ENCODE measurements at regions not wholly inside any gene's neighbourhood (a gene's known extent, or its start where the extent isn't known, plus 50 kb on each side); places are given as distances from the start of the nearest gene placed in this dataset.

GRCh38 chr20:58106143-58106750 lies 122.2 kb downstream of the ANKRD60 start:
- in situ Hi-C loops (cut with HindIII; ENCODE audit: low sequenced_read_pairs) = no loop called here
- TF ChIP-seq CTCF (IDR thresholded peaks at IDR 0.05; ENCODE audit: low read depth, low read length, missing control alignments) = no peak
- no peak for DNase-seq (ENCODE audit: low read depth)

DNA sequence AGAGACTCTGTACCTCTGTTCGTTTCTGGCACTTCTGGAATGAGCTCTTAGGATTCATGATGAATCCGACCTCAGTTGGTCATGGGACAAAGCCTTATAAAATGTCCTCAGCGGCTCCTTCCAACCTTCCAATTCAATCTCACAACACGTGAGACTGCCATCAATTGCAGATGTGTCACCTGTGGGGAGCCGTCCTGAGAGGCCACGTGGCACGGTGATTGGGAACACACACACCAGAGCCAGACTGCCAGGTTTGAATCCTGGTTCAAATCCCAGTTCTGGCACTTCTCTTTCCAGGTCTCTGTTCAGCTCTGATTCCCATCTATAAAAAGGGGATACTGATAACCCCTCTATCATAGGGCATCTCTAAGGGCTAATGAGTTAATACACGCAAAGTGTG lies 124.5 kb downstream of the ANKRD60 start:
- H3K4me3 ChIP-seq (ENCODE audit: low read depth, low read length) = no peak overlapping the region
- in situ Hi-C loops (cut with HindIII; ENCODE audit: low sequenced_read_pairs) = no loop called here
- DNase-seq (ENCODE audit: low read depth) = no peak
- no peak for TF ChIP-seq CTCF (IDR thresholded peaks at IDR 0.05; ENCODE audit: low read depth, low read length, missing control alignments)

More at GRCh38 chr20:58106143-58106750, 122.2 kb downstream of the ANKRD60 start:
- no peak overlapping the region for H3K4me3 ChIP-seq (ENCODE audit: low read depth, low read length)

DNA sequence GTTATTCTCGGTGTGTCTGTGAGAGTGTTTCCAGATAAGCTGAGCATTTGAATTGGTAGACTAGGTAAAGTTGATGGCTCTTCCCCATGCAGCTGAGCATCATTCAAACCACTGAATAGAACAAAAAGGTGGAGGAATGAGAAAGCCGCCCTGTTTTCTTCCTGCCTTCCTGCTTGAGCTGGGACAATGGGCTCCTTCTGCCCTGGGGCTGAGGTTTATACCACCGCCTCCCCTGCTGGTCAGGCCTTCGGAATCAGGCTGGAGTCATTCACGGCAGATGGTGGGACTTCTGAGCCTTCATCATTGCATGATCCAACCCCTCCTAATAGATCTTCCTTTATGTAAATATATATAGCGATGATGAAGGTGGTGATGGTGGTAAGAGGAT lies 124.9 kb downstream of the ANKRD60 start:
- H3K4me3 ChIP-seq (ENCODE audit: low read depth, low read length) = no peak overlapping the region
- no peak for TF ChIP-seq CTCF (IDR thresholded peaks at IDR 0.05; ENCODE audit: low read depth, low read length, missing control alignments)
- no peak for DNase-seq (ENCODE audit: low read depth)
- in situ Hi-C loops (cut with HindIII; ENCODE audit: low sequenced_read_pairs) = no loop called here

DNA sequence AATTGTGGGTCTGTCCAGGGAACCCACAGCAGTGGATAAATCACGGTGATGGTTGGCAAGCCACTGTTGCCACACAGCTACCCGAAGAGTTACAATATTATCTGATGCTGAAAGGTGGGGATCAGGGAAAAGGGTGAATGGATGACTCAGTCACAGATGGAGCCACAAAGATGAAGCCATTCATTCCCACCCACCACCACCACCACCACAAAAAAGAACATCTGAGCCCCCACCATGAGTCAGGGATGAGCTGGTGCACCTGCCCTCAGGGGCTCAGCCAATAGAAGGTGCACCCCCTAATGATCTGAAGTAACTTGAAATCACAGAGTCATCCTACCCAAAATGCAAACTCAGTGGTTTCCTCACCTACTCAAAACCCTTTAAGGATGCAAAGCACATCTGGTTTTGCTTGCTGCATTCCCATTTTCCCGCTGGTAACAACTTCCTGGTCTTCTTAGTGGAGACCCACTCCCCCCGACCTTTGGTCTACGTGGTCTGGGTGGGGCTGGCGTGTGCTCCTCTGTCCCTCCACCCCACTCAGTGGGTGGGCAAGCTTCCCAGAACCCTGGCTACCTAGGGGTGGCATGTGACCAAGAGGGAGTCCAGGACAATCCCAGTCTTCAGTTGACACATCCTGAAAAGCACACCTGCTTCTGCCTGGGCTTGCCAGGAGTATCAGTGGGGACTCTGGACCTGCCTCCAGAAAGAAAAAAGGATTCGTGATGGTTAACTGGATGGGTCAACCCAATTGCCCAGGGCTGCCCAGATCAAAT lies 125.5 kb downstream of the ANKRD60 start:
- no peak for DNase-seq (ENCODE audit: low read depth)
- no peak for TF ChIP-seq CTCF (IDR thresholded peaks at IDR 0.05; ENCODE audit: low read depth, low read length, missing control alignments)
- in situ Hi-C loops (cut with HindIII; ENCODE audit: low sequenced_read_pairs) = no loop called here
- no peak overlapping the region for H3K4me3 ChIP-seq (ENCODE audit: low read depth, low read length)

GRCh38 chr20:58102261-58102660 lies 126.2 kb downstream of the ANKRD60 start:
- DNase-seq (ENCODE audit: low read depth) = no peak
- in situ Hi-C loops (cut with HindIII; ENCODE audit: low sequenced_read_pairs) = no loop called here
- no peak overlapping the region for H3K4me3 ChIP-seq (ENCODE audit: low read depth, low read length)
- TF ChIP-seq CTCF (IDR thresholded peaks at IDR 0.05; ENCODE audit: low read depth, low read length, missing control alignments) = no peak

DNA sequence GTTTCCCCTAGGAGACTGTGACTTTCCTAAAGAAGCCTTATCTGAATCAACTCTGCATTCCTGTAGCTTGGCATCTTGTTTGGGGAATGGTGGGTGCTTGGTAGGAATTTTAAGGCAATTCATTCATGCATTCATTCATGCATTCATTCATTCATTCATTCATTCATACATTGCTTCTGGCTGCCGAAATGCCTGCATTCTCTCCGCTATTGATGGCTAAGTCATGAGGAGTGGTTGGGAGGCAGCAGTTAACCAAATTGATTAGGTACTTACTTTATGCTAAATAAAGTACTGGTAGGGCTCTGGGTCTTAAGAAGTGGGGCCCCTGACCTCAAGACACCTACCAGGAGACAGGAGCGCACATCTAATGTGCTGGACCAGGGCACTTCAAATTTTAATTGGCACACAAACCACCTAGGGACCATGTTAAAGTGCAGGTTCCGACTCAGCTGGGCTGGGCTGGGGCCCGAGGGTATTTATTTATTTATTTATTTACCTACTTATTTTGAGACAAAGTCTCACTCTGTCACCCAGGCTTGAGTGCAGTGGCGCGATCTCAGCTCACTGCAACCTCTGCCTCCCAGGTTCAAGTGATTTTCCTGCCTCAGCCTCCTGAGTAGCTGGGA lies 127.6 kb downstream of the ANKRD60 start:
- H3K4me3 ChIP-seq (ENCODE audit: low read depth, low read length) = no peak overlapping the region
- DNase-seq (ENCODE audit: low read depth) = no peak
- TF ChIP-seq CTCF (IDR thresholded peaks at IDR 0.05; ENCODE audit: low read depth, low read length, missing control alignments) = no peak
- in situ Hi-C loops (cut with HindIII; ENCODE audit: low sequenced_read_pairs) = no loop called here

All from astrocyte of the cerebellum (primary cell).